Esophagus squamous epithelium (tissue), 4 donors: ENCODE measurements at regions not wholly inside any gene's neighbourhood (a gene's known extent, or its start where the extent isn't known, plus 50 kb on each side); places are given as distances from the start of the nearest gene placed in this dataset.

Source experiments
- POLR2A ChIP-seq, 4 donors: fragments of 450-650 bp; IDR thresholded peaks; one replicate each; pipeline ENCODE4 v1.6.1; 2017; ENCODE audit warnings: antibody characterized with exemption in 4 of 4, mild to moderate bottlenecking in 4 of 4, moderate library complexity in 3 of 4
- TF ChIP-seq, protein P1 (sequence below), 6 experiments: fragments of 450-650 bp in 4 of 6; fragments of 200-600 bp in 2 of 6; sonication (generic) in 2 of 6; IDR thresholded peaks; one replicate each; pipeline ENCODE4 v1.5.1; 2016 to 2019; ENCODE audit warnings: antibody characterized with exemption in 6 of 6, mild to moderate bottlenecking in 4 of 6, moderate library complexity in 4 of 6

DNA sequence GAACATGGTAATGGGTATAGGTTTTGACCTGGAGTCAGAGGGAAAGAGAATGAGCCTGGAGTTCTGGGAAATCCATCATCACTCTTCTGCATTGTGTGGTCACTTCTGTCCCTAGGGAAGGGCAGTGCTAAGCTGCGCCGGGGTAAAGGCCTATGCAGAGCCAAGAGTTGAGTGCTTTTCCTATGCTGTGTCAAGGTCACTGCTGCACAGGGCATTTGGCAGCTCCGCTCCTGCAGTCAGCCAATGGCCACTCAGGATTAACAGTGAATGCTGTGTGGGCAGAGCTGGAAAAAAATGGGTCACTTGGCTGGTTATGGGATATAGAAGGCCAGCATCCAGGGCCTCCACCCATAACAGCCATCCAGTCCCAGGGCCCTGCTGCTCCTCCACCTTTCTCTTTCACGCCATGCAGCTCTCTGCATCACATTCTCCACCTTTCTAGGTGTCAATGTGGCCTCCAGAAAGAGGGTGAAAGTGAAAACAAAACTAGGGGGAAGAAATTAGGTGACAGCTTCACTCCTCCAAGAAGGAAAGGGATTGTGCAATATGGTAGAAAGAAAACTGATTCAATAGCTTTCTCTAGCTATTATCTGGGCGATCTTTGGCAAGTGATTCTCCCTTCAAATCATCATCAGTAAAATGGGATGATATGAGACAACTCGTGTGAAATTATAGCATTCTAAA, 279.3 kb upstream of the ANKRD55 start:
- no peak for TF ChIP-seq POLR2A (IDR thresholded peaks at IDR 0.05)
- TF ChIP-seq, protein P1, sequence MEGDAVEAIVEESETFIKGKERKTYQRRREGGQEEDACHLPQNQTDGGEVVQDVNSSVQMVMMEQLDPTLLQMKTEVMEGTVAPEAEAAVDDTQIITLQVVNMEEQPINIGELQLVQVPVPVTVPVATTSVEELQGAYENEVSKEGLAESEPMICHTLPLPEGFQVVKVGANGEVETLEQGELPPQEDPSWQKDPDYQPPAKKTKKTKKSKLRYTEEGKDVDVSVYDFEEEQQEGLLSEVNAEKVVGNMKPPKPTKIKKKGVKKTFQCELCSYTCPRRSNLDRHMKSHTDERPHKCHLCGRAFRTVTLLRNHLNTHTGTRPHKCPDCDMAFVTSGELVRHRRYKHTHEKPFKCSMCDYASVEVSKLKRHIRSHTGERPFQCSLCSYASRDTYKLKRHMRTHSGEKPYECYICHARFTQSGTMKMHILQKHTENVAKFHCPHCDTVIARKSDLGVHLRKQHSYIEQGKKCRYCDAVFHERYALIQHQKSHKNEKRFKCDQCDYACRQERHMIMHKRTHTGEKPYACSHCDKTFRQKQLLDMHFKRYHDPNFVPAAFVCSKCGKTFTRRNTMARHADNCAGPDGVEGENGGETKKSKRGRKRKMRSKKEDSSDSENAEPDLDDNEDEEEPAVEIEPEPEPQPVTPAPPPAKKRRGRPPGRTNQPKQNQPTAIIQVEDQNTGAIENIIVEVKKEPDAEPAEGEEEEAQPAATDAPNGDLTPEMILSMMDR (IDR thresholded peaks at IDR 0.05): no peak
